Amniotic epithelial cell (primary cell): ENCODE measurements at regions not wholly inside any gene's neighbourhood (a gene's known extent, or its start where the extent isn't known, plus 50 kb on each side); places are given as distances from the start of the nearest gene placed in this dataset.
"Not testable (repeated sequence)": the region's sequence is repeated elsewhere in the genome, so short reads cannot be mapped to it uniquely, and the experiment has no call there.

Experiments used
- DNase-seq: peaks from one replicate; pipeline ENCODE4 v3.0.0-alpha.2; 2010; ENCODE audit warnings: low read depth

DNA sequence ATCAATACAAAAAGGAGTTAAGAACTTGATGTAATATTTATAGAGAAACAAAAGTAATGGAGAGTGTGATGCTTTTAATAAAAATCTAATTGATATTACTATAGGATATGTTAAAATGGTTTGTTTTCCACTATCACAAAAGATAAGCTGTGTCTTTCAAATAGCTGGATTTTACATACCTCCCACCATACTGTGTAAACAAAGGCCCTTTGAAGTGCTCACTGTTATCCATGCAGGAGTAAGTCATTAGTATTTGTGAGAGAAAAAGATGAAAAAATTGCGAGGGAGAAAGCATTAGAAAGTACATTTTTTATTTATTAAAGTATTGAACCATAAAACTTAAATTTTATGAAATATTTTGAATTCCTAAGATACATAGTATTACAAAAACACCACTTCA is 733.0 kb downstream of the GRIK2 start:
- DNase-seq = no peak

DNA sequence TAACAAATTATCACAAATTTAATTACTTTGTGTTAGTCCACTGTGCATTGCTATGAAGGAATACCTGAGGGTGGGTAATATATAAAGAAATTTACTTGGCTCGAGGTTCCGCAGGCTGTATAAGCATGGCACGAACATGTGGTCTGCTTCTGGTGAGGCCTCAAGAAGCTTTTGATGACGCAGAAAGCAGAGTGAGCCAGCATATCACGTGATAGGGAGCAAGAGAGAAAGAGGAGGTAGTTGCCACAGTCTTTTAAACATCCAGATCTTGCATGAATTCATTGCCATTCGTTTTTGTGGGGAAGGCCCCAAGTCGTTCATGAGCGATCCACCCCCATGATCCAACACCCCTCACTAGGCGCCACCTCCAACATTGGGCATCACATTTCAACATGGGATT is 733.7 kb downstream of the GRIK2 start:
- DNase-seq = no peak

DNA sequence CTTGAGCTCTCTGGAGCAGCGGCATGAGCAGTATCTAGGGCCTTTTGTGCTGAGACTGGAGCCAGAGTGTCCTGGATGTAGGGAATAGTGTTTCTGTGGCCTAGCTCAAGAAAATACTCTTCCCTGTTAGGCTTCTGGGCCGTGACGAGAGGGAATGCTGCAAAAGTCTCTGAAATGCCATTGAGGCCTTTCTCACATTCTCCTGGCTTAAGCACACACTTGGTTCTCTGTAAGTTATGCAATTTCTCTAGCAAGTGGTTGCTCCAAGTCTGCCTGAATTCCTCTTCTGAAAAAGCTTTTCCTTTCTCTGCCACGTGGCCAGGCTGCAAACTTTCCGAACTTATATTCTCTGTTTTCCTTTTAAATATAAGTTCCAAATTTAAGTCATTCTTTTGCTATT is 744.4 kb downstream of the GRIK2 start:
- peak; percentile 35 for DNase-seq

DNA sequence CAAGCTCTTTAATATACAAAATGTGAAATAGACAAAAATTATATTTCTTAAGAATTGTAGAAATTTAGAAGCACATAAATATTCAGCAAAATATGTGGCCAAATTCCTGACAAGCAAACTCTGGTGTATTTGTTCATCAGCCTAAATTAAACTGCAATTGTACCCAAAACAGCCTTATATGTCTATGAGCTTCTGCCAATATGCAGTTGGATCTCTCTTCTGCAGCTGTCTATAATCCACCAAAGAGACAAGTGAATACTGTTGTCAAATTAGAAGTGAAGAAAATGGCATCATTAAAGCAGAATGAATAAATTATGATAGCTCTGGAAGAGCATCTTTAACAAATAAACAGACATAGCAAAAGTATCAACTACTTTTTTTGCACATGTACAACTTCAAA is 755.7 kb downstream of the GRIK2 start:
- DNase-seq = no peak

DNA sequence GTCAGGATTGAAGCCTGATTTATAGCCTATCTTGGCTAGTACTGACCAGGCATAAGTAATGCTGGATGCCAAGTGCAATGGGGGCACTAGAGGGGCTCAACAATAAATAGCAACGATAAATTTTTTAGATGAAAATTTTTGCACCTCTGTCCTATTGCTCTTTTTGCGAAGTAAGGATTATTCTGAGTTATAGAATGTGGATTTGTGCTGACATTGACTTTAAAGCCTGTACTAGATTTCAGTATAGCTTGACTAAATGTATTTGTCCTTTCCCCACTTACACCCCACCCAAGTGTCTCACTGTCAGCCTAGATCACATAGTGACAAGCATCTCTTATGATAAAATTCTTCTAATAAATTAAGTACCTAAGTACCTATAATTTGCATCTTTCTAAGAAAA is 757.0 kb downstream of the GRIK2 start:
- DNase-seq = no peak

DNA sequence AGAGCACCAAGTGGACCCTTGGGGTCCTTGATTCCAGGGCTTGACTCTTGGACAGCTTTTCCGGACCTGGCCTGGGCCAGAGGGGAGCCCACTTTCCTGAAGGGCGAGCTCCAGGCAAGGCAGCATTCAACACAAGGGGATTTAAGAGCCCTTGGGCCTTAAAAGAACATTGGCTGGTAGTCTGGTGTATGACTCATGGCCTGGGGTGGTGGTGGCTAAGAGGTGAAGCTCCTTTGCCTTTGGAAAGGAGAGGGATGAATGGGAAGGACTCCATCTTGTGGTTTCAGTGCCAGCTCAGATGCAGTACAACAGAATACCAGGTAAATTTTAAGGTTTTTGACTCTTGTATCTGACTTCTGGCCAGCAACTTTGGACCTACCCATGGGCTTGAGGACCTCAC is 760.7 kb downstream of the GRIK2 start:
- DNase-seq = peak; percentile 4

DNA sequence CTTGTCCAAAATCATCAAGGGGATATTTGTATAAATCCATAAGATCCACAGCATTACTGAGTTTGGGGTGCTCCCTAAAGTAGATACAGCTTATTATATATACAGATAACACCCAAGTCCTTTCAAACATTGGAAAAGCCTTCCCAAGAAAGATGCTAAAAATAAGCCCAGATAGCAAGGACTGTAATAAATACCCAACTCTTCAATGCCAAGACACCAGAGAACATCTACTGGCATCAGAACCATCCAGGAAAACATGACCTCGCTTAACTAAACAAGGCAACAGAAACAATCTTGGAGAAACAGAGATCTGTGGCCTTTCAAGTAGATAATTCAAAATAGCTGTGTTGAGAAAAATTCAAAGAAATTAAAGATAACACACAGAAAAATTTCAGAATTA is 761.4 kb downstream of the GRIK2 start:
- no peak for DNase-seq

DNA sequence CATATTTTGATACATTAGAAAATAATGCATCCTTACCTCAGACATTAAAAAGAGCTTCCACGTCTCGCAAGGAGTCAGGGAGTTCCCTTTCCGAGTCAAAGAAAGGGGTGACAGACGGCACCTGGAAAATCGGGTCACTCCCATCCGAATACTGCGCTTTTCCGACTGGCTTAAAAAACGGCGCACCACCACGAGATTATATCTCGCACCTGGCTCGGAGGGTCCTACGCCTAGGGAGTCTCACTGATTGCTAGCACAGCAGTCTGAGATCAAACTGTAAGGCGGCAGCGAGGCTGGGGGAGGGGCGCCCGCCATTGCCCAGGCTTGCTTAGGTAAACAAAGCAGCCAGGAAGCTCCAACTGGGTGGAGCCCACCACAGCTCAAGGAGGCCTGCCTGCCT is 776.3 kb downstream of the GRIK2 start:
- not testable (repeated sequence) for DNase-seq

DNA sequence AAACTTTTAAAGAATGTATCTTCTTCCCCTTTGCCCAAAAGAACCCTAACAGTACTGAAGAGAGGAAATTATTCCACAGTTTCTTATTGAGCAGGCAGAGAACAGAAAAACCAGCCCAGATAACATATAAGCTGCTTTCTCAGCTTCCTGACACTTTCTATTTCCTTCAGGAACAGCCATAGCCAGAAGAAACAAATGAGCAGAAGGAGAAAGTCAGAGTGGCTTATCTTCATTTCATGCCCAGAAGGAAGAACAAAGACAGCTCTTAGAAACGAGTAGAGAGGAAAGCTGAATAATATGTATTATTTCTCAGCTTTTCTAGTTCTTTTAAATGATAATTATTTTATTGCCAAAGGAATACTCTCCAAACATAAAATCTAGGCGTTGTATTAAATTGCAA is 793.7 kb downstream of the GRIK2 start:
- DNase-seq = no peak

DNA sequence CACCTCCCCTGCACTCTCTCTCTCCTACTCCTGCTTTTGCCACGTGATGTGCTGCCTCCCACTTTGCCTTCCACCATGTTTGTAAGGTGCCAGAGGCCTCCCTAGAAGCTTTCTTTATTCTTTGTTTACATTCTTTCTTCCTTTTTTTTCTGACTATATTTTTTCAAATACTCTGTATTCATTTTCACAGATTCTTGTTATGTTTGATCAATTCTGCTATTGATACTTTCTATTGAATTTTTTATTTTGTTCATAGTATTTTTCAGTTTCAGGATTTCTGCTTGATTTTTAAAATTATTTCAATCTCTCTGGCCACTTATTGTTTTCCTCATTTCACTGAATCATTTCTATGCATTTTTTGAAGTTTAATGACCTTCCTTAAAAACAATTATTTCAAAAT is 801.8 kb downstream of the GRIK2 start:
- DNase-seq = no peak

DNA sequence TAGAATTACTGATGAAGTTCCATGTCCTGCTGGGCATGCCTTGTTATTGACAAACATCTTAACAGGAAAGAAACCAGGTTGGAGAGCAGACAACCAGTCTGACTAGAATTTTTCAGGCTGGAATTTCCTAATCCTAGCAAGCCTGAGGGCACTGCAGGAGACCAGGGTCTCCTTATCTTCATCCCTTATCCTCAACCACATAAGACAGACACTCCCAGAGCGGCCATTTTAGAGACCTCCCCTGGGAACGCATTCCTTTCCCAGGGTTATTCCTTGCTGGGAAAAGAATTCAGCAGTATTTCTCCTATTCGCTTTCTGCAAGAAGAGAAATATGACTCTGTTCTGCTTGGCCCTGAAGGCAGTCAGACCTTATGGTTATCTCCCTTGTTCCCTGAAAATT is 803.7 kb downstream of the GRIK2 start:
- DNase-seq = peak; percentile 3

DNA sequence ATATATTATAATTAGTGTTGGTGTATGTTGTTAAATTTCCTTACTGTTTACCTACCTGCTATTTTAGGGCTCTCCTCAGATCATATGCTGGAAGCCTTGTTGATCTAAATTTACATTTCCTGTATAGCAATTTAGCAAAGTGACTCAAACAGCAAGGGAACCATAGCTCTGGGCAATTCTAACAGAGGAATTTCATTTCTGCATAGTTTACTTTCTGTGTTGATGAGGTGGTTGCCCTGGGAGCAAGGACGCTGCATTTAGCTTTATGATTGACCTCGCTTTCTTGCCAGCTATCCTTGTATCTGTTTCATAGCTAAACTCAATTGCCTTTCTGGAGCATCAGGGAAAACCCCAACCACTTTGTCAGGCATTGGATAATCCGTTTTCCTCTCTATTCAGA is 810.8 kb downstream of the GRIK2 start:
- DNase-seq = no peak

DNA sequence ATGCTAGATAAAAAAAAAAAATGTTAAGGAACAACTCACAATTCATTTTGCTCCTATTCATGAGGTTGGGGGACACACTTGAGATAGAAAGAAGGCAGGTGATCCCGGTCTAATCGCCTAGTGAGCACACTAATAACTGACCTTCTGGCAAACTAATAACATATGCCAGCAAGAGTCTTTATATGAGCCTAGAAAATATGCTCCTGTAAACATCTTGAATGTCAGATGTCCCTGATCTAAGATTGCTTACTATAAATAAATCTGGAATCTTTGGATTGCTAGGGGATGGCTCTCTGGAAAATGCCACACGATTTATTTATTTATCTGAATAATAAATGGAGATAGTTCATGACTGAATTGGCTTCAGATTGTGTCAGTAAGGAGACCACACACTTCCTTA is 821.9 kb downstream of the GRIK2 start:
- no peak for DNase-seq

DNA sequence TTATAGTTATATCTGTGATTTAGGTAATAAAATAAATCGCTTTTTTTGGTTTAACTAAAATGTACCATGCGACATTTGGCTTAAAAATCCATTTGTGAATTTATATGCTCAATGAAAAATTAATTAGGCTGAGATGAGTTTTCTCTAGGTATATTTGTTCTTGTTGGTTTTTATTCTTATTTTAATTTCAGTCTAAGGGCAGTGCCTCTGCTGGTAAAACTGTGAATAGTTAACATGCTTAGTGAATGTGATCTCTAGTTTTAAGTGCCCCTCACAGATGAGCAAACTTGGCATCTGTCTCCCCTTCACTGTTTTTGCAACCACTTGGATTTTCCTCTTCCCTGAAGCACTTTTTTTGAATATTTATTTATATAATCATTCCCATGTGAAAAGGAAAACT is 822.7 kb downstream of the GRIK2 start:
- DNase-seq = no peak

DNA sequence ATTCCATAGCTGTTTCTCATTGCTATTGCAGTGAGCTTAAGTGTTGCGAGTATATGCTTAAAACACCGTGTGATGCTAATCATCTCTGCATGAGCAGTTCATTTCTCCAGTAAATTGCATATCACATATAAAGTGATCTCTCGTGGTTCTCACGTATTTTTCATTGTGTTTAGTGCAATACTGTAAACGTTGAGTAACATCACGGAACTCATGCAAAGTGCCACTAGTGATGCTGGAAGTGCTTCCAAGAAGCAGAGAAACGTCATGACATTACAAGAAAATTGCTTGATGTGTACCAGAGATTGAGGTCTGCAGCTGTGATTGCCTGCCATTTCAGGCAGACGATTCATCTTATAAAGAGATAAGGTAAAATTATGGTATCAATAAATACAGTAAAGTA is 830.4 kb downstream of the GRIK2 start:
- DNase-seq = no peak

DNA sequence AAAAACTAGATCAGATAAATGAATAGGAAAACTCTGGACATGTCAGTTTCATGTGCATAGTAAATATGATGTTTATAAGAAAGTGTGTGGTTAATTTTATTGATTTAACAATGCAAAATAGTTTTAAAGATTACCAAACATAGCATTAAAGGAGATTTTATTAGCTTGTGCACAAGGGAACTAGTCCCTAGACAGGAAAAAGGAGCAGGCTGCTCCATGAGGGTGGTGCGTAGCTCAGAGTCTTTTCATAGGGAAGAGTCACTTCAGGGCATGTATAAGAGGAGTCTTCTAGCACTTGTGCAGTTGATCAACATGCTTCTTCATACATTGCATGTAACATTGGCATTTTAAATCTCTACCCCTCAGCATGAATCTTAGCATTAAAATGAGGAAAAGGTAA is 835.8 kb downstream of the GRIK2 start:
- no peak for DNase-seq
